H1 (cell line): ENCODE measurements at regions not wholly inside any gene's neighbourhood (a gene's known extent, or its start where the extent isn't known, plus 50 kb on each side); places are given as distances from the start of the nearest gene placed in this dataset.

Experiments
- BCL11A ChIP-seq, 2 experiments: IDR thresholded peaks; one replicate each; pipeline ENCODE4 v1.6.1; 2011; ENCODE audit warnings: low read depth in 2 of 2, low read length in 2 of 2, mild to moderate bottlenecking in 2 of 2
- CTBP2 ChIP-seq: IDR thresholded peaks from 2 replicates; pipeline ENCODE4 v1.7.0; 2011; ENCODE audit warnings: borderline replicate concordance, mild to moderate bottlenecking, moderate library complexity, mixed read lengths, low read length; ENCODE audit not compliant: insufficient read depth, insufficient read length
- HDAC6 ChIP-seq: IDR thresholded peaks from one replicate; pipeline ENCODE4 v1.7.1; 2012; ENCODE audit warnings: low read depth, mild to moderate bottlenecking, inconsistent platforms, low read length, moderate library complexity
- TF ChIP-seq, protein P1 (sequence below): fragments of 300-600 bp; sonication (generic); IDR thresholded peaks from 2 replicates; pipeline ENCODE4 v1.7.1; 2012; ENCODE audit warnings: low read length, moderate library complexity, mild to moderate bottlenecking, inconsistent platforms; ENCODE audit not compliant: insufficient replicate concordance
- TF ChIP-seq, protein P2 (sequence below): IDR thresholded peaks from 2 replicates; pipeline ENCODE4 v1.6.1; 2011; ENCODE audit warnings: low read depth, mild to moderate bottlenecking, low read length; ENCODE audit not compliant: insufficient read depth

DNA sequence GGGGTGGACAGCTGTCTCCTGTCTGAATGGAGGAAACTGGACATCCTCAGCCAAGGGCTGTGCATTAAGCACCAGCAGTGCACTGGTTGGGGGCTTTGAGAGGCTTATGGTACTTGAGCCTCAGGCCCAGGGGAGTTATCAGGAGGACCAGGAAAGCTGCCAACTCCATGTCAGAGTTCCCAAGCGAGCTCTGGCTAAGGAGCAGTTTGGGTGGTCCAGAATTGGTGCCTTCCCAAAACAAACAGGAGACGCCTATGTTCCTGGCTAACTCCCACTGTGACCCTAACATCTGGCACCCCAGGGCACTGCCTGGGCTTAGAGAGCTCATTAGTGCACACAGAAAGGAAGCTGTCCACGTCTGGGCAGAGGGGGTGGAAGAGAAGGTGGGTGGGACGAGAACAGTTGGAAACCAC, 408.6 kb upstream of the NPVF start (continued):
- TF ChIP-seq, protein P1, sequence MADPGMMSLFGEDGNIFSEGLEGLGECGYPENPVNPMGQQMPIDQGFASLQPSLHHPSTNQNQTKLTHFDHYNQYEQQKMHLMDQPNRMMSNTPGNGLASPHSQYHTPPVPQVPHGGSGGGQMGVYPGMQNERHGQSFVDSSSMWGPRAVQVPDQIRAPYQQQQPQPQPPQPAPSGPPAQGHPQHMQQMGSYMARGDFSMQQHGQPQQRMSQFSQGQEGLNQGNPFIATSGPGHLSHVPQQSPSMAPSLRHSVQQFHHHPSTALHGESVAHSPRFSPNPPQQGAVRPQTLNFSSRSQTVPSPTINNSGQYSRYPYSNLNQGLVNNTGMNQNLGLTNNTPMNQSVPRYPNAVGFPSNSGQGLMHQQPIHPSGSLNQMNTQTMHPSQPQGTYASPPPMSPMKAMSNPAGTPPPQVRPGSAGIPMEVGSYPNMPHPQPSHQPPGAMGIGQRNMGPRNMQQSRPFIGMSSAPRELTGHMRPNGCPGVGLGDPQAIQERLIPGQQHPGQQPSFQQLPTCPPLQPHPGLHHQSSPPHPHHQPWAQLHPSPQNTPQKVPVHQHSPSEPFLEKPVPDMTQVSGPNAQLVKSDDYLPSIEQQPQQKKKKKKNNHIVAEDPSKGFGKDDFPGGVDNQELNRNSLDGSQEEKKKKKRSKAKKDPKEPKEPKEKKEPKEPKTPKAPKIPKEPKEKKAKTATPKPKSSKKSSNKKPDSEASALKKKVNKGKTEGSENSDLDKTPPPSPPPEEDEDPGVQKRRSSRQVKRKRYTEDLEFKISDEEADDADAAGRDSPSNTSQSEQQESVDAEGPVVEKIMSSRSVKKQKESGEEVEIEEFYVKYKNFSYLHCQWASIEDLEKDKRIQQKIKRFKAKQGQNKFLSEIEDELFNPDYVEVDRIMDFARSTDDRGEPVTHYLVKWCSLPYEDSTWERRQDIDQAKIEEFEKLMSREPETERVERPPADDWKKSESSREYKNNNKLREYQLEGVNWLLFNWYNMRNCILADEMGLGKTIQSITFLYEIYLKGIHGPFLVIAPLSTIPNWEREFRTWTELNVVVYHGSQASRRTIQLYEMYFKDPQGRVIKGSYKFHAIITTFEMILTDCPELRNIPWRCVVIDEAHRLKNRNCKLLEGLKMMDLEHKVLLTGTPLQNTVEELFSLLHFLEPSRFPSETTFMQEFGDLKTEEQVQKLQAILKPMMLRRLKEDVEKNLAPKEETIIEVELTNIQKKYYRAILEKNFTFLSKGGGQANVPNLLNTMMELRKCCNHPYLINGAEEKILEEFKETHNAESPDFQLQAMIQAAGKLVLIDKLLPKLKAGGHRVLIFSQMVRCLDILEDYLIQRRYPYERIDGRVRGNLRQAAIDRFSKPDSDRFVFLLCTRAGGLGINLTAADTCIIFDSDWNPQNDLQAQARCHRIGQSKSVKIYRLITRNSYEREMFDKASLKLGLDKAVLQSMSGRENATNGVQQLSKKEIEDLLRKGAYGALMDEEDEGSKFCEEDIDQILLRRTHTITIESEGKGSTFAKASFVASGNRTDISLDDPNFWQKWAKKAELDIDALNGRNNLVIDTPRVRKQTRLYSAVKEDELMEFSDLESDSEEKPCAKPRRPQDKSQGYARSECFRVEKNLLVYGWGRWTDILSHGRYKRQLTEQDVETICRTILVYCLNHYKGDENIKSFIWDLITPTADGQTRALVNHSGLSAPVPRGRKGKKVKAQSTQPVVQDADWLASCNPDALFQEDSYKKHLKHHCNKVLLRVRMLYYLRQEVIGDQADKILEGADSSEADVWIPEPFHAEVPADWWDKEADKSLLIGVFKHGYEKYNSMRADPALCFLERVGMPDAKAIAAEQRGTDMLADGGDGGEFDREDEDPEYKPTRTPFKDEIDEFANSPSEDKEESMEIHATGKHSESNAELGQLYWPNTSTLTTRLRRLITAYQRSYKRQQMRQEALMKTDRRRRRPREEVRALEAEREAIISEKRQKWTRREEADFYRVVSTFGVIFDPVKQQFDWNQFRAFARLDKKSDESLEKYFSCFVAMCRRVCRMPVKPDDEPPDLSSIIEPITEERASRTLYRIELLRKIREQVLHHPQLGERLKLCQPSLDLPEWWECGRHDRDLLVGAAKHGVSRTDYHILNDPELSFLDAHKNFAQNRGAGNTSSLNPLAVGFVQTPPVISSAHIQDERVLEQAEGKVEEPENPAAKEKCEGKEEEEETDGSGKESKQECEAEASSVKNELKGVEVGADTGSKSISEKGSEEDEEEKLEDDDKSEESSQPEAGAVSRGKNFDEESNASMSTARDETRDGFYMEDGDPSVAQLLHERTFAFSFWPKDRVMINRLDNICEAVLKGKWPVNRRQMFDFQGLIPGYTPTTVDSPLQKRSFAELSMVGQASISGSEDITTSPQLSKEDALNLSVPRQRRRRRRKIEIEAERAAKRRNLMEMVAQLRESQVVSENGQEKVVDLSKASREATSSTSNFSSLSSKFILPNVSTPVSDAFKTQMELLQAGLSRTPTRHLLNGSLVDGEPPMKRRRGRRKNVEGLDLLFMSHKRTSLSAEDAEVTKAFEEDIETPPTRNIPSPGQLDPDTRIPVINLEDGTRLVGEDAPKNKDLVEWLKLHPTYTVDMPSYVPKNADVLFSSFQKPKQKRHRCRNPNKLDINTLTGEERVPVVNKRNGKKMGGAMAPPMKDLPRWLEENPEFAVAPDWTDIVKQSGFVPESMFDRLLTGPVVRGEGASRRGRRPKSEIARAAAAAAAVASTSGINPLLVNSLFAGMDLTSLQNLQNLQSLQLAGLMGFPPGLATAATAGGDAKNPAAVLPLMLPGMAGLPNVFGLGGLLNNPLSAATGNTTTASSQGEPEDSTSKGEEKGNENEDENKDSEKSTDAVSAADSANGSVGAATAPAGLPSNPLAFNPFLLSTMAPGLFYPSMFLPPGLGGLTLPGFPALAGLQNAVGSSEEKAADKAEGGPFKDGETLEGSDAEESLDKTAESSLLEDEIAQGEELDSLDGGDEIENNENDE = no peak
- TF ChIP-seq, protein P2, sequence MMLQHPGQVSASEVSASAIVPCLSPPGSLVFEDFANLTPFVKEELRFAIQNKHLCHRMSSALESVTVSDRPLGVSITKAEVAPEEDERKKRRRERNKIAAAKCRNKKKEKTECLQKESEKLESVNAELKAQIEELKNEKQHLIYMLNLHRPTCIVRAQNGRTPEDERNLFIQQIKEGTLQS = no peak
- TF ChIP-seq BCL11A (IDR thresholded peaks at IDR 0.05; ENCODE audit: low read depth in 2 of 2, low read length in 2 of 2) (no peak), HDAC6 (no peak), CTBP2 (no peak)
